ENCODE measurements at regions not wholly inside any gene's neighbourhood (a gene's known extent, or its start where the extent isn't known, plus 50 kb on each side); places are given as distances from the start of the nearest gene placed in this dataset.

DNA sequence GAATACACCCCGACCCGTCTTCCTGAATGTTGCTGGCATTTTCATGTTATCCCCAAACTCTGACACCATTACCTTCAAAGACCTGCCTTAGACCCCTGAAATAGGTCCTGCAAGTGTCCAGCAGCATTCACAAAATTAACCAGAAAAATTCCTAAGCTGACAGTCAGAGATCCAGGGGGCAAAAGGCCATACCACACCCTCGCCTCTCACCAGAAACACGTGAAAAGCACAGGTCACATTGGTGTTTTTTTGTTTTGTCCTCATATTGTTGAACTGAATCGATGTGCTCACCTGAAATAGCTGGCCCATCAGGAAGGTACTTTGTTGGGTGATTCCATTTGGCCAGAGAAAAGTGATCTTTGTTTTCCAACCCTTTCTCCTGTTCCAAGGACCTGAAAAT lies 113.1 kb upstream of the HES1 start:
- H3K4me1 ChIP-seq (ENCODE audit: control insufficient read depth in 1 of 2, insufficient read depth in 2 of 2, low read length in 2 of 2), result peaks cover 0 to 7% of the 10 kb centered on the region in 2 experiments; a peak in 2 of 4 replicates
- POLR2A ChIA-PET, result no interaction called here
- H3K9ac ChIP-seq (ENCODE audit: low read length), result no peak overlapping the region
- BruUV-seq (replicated peaks), result no TSS peak
- H3K9me2 ChIP-seq (ENCODE audit: insufficient read depth), result no peaks in the 10 kb centered on the region
- no peak overlapping the region for H3K4me3 ChIP-seq (replicated peaks in 1 of 2; ENCODE audit: low read depth in 1 of 2, low read length in 2 of 2)
- no peak for ATAC-seq
- no peaks in the 10 kb centered on the region for H3K36me3 ChIP-seq (ENCODE audit: control insufficient read depth in 1 of 2, insufficient read depth in 2 of 2, low read length in 2 of 2)
- RAD21 ChIA-PET (ENCODE audit: low non-redundant PET in 1 of 2, low total read pairs in 2 of 2, uncharacterized antibody in 2 of 2, unreplicated experiment in 2 of 2), result no interaction called here
- no peak overlapping the region for H3K27ac ChIP-seq (ENCODE audit: low read depth, low read length)
- H3K79me2 ChIP-seq (ENCODE audit: insufficient read depth, low read length), result no peaks in the 10 kb centered on the region
- no peak overlapping the region for H3K4me2 ChIP-seq (ENCODE audit: low read length)
- no peaks in the 10 kb centered on the region for H4K20me1 ChIP-seq (ENCODE audit: insufficient read depth)
- no peaks in the 10 kb centered on the region for H3K9me3 ChIP-seq (ENCODE audit: control insufficient read depth in 1 of 2, insufficient read depth in 1 of 2, low read depth in 1 of 2, low read length in 2 of 2)
- H2AFZ ChIP-seq (ENCODE audit: low read depth, low read length, poor library complexity, severe bottlenecking), result no peak overlapping the region
- peaks cover 5% of the 10 kb centered on the region; the same call in 1 of the 2 replicates for H3K27me3 ChIP-seq (ENCODE audit: insufficient read depth, low read length)
- DNase-seq (ENCODE audit: low read depth, low spot score), result no peak
- intact Hi-C loops (cut with micrococcal nuclease), result no loop called here
- TF ChIP-seq EZH2phosphoT487 (IDR thresholded peaks at IDR 0.05; ENCODE audit: borderline replicate concordance), result no peak
- CTCF ChIA-PET, result no interaction called here

DNA sequence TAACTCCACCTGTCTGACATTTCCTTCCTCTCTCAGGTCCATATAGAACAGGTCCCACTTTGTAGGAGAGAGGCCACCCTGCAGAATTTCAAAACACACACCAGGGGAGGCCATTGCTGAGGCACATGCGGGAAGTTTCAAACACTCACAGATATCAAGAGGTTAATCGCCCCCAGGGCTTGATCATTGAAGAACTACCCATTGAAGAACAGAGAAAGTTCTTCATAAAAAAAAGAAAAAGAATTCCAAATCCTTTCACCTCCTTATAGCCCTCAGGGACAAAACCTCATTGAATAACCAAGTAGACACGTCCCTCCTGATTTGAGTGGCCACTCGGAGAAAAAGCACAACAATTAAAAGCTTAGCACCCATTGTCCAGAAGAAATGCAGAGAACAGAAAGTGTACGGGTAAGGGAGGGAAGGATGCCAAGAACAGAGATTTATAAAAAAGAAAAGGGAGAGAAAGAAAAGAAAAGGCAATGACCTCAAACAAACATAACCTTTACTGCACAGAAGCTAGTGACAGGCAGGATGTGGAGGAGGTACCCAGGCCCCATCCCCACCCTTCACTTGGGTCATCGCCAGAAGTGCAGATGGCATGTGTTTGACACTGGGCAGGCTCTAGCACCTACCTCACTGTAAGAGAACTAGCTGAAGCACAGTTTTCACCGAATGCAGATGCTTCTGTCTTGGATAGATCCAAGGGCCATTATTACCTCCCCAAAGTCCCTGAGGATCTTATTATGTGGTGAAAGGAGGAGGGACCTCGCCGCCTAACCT lies 112.3 kb upstream of the HES1 start:
- no peak for TF ChIP-seq ELF1 (IDR thresholded peaks at IDR 0.05; ENCODE audit: borderline replicate concordance, low read depth)
- TF ChIP-seq POLR2AphosphoS5 (IDR thresholded peaks at IDR 0.05; ENCODE audit: low read depth, low read length), result no peak
- no peak for TF ChIP-seq JUND (IDR thresholded peaks at IDR 0.05)
- no peak for TF ChIP-seq EZH2 (IDR thresholded peaks at IDR 0.05)
- TF ChIP-seq FOSL1 (IDR thresholded peaks at IDR 0.05; ENCODE audit: low read depth), result no peak
- no peak for TF ChIP-seq EGR1 (IDR thresholded peaks at IDR 0.05; ENCODE audit: low read depth)
- TF ChIP-seq TCF7L2 (IDR thresholded peaks at IDR 0.05; ENCODE audit: borderline replicate concordance, extremely low read depth, insufficient read depth, insufficient read length), result no peak
- no peak for TF ChIP-seq SRF (IDR thresholded peaks at IDR 0.05; ENCODE audit: low read depth)
- TF ChIP-seq, protein P1, sequence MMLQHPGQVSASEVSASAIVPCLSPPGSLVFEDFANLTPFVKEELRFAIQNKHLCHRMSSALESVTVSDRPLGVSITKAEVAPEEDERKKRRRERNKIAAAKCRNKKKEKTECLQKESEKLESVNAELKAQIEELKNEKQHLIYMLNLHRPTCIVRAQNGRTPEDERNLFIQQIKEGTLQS (IDR thresholded peaks at IDR 0.05), result no peak
- no peak for TF ChIP-seq RAD21 (IDR thresholded peaks at IDR 0.05; ENCODE audit: low read depth)
- Histone ChIP-seq H3K27me3 (ENCODE audit: insufficient read depth, low read length) (peaks cover 5% of the 10 kb centered on the region; the same call in 1 of the 2 replicates), H3K9ac (ENCODE audit: low read length) (no peak overlapping the region), H3K9me3 (ENCODE audit: control insufficient read depth in 1 of 2, insufficient read depth in 1 of 2, low read depth in 1 of 2, low read length in 2 of 2) (no peaks in the 10 kb centered on the region), H4K20me1 (ENCODE audit: insufficient read depth) (no peaks in the 10 kb centered on the region), H2AFZ (ENCODE audit: low read depth, low read length, poor library complexity, severe bottlenecking) (no peak overlapping the region), H3K36me3 (ENCODE audit: control insufficient read depth in 1 of 2, insufficient read depth in 2 of 2, low read length in 2 of 2) (no peaks in the 10 kb centered on the region), H3K9me2 (ENCODE audit: insufficient read depth) (no peaks in the 10 kb centered on the region), H3K4me3 (replicated peaks in 1 of 2; ENCODE audit: low read depth in 1 of 2, low read length in 2 of 2) (no peak overlapping the region), H3K27ac (ENCODE audit: low read depth, low read length) (no peak overlapping the region), H3K4me2 (ENCODE audit: low read length) (no peak overlapping the region), H3K4me1 (ENCODE audit: control insufficient read depth in 1 of 2, insufficient read depth in 2 of 2, low read length in 2 of 2) (peaks cover 0 to 7% of the 10 kb centered on the region in 2 experiments; a peak in 2 of 4 replicates), H3K79me2 (ENCODE audit: insufficient read depth, low read length) (no peaks in the 10 kb centered on the region)
- ChIA-PET RAD21 (ENCODE audit: low non-redundant PET in 1 of 2, low total read pairs in 2 of 2, uncharacterized antibody in 2 of 2, unreplicated experiment in 2 of 2) (no interaction called here), CTCF (no interaction called here), POLR2A (no interaction called here)
- BruUV-seq (replicated peaks), result no TSS peak
- intact Hi-C loops (cut with micrococcal nuclease), result no loop called here
- DNase-seq (ENCODE audit: low read depth, low spot score) (no peak), ATAC-seq (no peak)
